Dendritic cell treated with granulocyte-macrophage colony-stimulating factor and Interleukin-4, amounts not matched to agents 40 ng/mL and 50 ng/mL, for 4 days (primary cell): ENCODE measurements at regions not wholly inside any gene's neighbourhood (a gene's known extent, or its start where the extent isn't known, plus 50 kb on each side); places are given as distances from the start of the nearest gene placed in this dataset.

Experiments used
- H3K27ac Mint-ChIP-seq: one replicate; pipeline ENCODE4 v1.8.0; 2022; ENCODE audit warnings: mild to moderate bottlenecking, mixed read lengths
- H3K27me3 Mint-ChIP-seq: one replicate; pipeline ENCODE4 v1.8.0; 2022; ENCODE audit warnings: mild to moderate bottlenecking, mixed read lengths
- H3K36me3 Mint-ChIP-seq: one replicate; pipeline ENCODE4 v1.8.0; 2022; ENCODE audit warnings: low read depth, mixed read lengths
- H3K4me1 Mint-ChIP-seq: one replicate; pipeline ENCODE4 v1.8.0; 2022; ENCODE audit warnings: low read depth, mixed read lengths
- H3K4me3 Mint-ChIP-seq: one replicate; pipeline ENCODE4 v1.8.0; 2022; ENCODE audit warnings: mild to moderate bottlenecking, moderate library complexity, mixed read lengths
- H3K9me3 Mint-ChIP-seq: one replicate; pipeline ENCODE4 v1.8.0; 2022; ENCODE audit warnings: mixed read lengths
- intact Hi-C: fragments of 100-400 bp; cut with micrococcal nuclease; formaldehyde crosslinking; loops from one replicate; pipeline ENCODE4 v1.15.0; 2022

DNA sequence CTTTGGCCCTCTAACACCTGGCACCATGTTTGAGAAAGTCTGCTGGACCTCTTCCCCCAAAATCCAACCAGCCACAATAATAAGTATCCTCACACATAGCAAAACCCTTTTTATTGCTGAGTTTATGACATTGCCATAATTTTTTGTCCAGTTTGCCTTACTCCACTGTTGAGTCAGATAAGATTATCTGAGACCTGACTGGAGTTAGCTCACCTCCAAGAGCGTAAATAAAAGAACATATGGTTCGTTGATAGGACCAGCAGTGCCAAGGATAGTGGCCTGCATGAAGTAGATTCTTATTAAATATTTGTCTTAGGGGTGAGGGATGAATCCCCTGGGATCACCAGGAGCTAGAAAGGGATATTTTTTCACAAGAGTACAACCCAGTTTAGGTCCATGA is 510.6 kb upstream of the MPDZ start:
- H3K36me3 Mint-ChIP-seq: no peaks in the 10 kb centered on the region
- no peak overlapping the region for H3K27ac Mint-ChIP-seq
- intact Hi-C loops: no loop called here
- no peak overlapping the region for H3K4me3 Mint-ChIP-seq
- no peaks in the 10 kb centered on the region for H3K27me3 Mint-ChIP-seq
- H3K4me1 Mint-ChIP-seq: no peaks in the 10 kb centered on the region
- peaks cover 46% of the 10 kb centered on the region for H3K9me3 Mint-ChIP-seq

DNA sequence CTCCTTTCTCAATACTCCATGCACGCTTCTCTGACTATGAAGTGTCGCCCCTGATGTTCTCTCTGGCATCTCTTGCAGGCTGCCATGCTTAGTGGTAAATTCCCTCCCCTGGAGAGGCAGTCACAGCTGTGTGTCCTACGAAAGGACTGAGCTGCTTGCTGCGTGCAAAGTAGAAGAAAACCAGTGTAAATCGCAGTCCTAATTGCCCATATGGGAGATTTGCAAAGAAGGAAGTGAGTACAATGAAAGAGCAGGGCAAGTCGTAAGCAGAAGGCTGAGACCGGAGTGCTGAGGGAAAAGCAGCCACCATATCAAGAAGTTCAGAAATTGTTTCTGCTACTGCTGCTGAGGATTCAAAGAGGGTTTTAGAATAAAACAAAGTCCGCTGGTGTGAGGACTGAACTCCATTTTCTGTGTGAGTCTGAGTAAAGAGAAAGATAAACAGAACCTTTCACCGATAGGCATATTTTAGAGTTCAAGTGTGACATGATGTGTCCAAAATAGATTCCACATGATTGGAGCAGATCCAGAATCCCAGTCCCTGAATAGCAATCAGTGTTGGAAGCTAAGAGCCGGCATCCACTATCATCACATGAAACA is 507.8 kb upstream of the MPDZ start:
- no peaks in the 10 kb centered on the region for H3K36me3 Mint-ChIP-seq
- intact Hi-C loops: no loop called here

DNA sequence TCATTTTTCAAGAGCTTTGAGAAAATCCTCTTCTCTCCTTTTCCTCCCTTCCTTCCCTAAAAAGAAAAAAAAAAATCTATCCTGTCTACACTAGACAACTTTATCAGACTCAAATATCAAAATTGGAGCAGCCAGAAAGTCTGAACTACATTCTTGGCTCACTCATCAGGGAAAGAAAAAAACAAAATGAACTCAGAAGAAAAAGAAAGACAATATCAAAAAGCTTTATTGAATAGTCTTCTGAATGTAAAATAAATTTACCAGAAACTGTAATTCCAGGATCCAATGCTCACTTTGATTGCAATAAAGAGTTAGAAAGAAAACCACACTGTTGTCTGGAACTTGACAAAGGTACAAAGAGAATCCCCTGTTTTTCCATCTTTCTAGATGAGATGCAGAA is 507.2 kb upstream of the MPDZ start:
- Mint-ChIP-seq H3K27ac (no peak overlapping the region), H3K4me1 (no peaks in the 10 kb centered on the region), H3K4me3 (no peak overlapping the region), H3K36me3 (no peaks in the 10 kb centered on the region), H3K9me3 (peaks cover 18% of the 10 kb centered on the region), H3K27me3 (no peaks in the 10 kb centered on the region)
- intact Hi-C loops: no loop called here

More for the DNA sequence above, 507.8 kb upstream of the MPDZ start:
- no peaks in the 10 kb centered on the region for H3K27me3 Mint-ChIP-seq
- H3K4me3 Mint-ChIP-seq: no peak overlapping the region
- H3K27ac Mint-ChIP-seq: no peak overlapping the region
- H3K4me1 Mint-ChIP-seq: no peaks in the 10 kb centered on the region
- H3K9me3 Mint-ChIP-seq: peaks cover 23% of the 10 kb centered on the region

DNA sequence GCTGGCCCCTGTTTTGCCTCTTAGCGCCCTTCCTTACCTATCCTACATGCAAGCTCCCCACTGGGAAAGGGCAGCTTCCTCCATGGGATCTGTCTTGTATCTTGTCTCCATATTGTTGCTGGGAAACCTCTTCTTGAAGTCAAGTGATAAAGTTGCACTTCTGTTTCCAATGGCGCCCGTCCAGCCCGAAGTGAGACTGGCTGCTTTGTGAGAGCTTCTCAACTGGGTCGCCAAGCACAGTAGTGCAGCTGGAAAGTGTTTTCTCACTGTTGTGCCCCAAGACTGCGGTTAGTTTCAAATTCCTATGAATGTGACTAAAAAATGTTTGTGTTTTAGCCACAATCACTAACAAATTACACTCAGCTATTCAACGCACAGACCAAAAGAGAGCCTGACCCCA is 506.6 kb upstream of the MPDZ start:
- H3K36me3 Mint-ChIP-seq: no peaks in the 10 kb centered on the region
- H3K27ac Mint-ChIP-seq: no peak overlapping the region
- intact Hi-C loops: no loop called here
- H3K27me3 Mint-ChIP-seq: no peaks in the 10 kb centered on the region
- H3K4me3 Mint-ChIP-seq: no peak overlapping the region
- H3K4me1 Mint-ChIP-seq: no peaks in the 10 kb centered on the region
- H3K9me3 Mint-ChIP-seq: peaks cover 18% of the 10 kb centered on the region

DNA sequence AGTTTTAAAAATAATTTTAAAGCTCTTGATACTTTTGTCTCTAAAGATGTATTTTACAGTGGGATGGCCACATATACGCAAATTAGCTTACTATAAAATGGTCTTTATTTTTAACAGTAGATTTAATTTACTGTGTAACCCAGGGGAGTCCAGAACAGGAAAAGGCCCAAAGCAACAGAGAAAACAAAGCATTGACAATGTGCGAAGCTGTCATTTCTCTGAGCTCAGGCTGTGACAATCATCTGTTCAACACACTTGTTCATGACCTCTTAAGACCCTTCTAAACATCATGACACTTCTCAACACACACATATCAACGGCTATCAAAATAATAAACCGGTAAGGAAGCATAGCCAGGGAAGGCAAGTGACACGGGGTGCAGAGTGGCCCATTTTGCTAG is 499.6 kb upstream of the MPDZ start:
- Mint-ChIP-seq H3K4me3 (no peak overlapping the region), H3K27ac (no peak overlapping the region), H3K9me3 (peaks cover 6% of the 10 kb centered on the region), H3K4me1 (no peaks in the 10 kb centered on the region), H3K36me3 (no peaks in the 10 kb centered on the region), H3K27me3 (no peaks in the 10 kb centered on the region)
- intact Hi-C loops: no loop called here

DNA sequence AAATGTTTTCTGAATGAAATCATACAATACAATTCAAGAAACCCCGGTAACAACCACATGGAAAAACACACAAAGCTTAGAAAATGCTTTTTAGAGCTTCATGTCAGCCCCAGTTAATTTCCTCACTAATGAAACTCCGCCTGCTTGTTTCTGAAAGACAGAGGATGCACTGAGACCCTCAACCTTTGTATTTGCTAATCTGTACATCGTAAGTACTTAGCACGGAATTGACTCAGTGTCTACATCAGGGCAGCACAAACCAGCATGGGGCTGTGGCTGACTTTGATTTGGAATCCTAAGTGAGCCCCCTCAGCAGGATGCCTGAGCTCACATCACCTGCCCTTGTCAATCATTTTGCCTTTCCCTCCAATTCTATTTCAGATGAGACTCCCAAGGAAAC is 499.1 kb upstream of the MPDZ start:
- H3K27me3 Mint-ChIP-seq: no peaks in the 10 kb centered on the region
- H3K4me1 Mint-ChIP-seq: no peaks in the 10 kb centered on the region
- H3K27ac Mint-ChIP-seq: no peak overlapping the region
- intact Hi-C loops: no loop called here
- H3K4me3 Mint-ChIP-seq: no peak overlapping the region
- H3K36me3 Mint-ChIP-seq: no peaks in the 10 kb centered on the region
- peaks cover 9% of the 10 kb centered on the region for H3K9me3 Mint-ChIP-seq

DNA sequence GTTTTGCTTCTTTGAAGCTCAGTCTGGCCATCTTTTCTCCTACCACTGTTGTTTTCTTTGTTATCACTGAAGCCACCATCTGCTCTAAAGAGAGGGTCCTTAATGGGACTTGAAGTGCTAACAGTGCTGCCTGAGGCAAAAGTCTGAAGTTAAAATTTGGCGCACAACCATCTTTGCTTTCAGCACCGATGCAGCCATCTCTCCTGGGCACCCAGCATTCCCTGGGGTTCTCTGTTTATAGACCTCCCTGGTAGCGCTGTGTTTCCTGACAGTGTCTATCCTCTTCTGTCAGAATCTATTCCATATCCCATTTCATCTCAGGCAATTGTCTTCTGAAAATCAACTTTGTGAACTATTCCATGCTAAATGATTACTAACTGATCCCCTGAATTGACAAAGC is 491.5 kb upstream of the MPDZ start:
- intact Hi-C loops: no loop called here
- Mint-ChIP-seq H3K36me3 (no peaks in the 10 kb centered on the region), H3K27ac (no peak overlapping the region), H3K9me3 (peaks cover 9% of the 10 kb centered on the region), H3K4me3 (no peak overlapping the region), H3K4me1 (no peaks in the 10 kb centered on the region), H3K27me3 (no peaks in the 10 kb centered on the region)

DNA sequence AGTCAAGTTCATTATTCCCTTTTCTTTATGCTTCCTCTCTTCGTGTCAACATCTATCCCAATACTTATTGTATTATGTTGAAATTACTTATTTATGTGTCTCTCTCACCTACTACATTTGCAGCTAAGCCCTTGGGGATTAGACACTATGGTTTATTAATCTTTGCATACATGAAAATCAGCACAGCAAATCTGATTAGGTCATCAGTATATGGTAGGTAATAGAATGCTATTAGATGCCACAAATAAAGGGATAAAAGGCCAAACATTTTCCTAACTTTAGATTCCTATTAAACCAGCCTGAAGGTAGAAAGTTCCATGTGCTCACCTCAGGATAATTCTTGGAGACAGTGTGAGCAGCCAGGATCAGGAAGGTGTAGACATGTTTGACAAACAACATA is 490.1 kb upstream of the MPDZ start:
- intact Hi-C loops: no loop called here
- Mint-ChIP-seq H3K27ac (no peak overlapping the region), H3K36me3 (no peaks in the 10 kb centered on the region), H3K9me3 (peaks cover 9% of the 10 kb centered on the region), H3K4me1 (no peaks in the 10 kb centered on the region), H3K27me3 (no peaks in the 10 kb centered on the region), H3K4me3 (no peak overlapping the region)

DNA sequence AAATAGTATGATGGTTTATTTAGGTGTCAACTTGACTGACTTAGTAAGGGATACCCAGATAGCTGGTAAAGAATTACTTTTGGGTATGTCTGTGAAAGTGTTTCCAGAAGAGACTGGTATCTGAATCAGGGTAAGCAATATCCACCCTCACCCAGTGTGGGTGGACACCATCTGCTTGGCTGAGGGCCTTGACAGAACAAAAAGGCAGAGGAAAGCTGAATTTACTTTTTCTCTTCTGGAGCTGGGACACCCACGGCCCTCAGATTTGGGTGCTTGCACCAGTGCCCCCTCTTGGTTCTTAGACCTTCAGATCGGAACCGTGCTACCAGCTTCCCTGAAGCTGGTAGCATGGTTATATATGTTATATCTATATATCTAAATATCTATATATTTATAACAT is 489.5 kb upstream of the MPDZ start:
- no peak overlapping the region for H3K27ac Mint-ChIP-seq
- intact Hi-C loops: no loop called here
- H3K27me3 Mint-ChIP-seq: no peaks in the 10 kb centered on the region
- no peak overlapping the region for H3K4me3 Mint-ChIP-seq
- peaks cover 2% of the 10 kb centered on the region for H3K9me3 Mint-ChIP-seq
- no peaks in the 10 kb centered on the region for H3K4me1 Mint-ChIP-seq
- no peaks in the 10 kb centered on the region for H3K36me3 Mint-ChIP-seq

DNA sequence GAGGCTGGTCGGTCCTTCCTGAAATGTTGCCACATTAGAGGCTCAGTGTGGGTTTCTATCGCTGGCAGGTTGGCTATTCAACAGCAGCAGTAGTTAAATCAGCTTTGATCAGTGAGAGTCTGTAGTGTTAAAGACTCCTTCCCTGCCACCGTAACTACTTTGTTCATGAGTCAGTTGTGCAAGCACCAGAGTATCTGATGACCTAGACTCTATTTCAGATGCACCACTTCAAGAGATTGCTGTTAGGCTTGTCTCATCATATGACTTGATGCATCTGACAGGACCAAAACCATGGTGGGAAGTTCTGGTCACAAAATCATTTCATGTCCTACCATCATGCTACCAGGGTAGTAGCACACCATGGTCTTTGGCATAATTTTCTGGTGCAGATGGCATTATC is 482.7 kb upstream of the MPDZ start:
- no peaks in the 10 kb centered on the region for H3K9me3 Mint-ChIP-seq
- no peak overlapping the region for H3K27ac Mint-ChIP-seq
- no peaks in the 10 kb centered on the region for H3K27me3 Mint-ChIP-seq
- no peaks in the 10 kb centered on the region for H3K4me1 Mint-ChIP-seq
- H3K4me3 Mint-ChIP-seq: no peak overlapping the region
- intact Hi-C loops: no loop called here
- no peaks in the 10 kb centered on the region for H3K36me3 Mint-ChIP-seq

DNA sequence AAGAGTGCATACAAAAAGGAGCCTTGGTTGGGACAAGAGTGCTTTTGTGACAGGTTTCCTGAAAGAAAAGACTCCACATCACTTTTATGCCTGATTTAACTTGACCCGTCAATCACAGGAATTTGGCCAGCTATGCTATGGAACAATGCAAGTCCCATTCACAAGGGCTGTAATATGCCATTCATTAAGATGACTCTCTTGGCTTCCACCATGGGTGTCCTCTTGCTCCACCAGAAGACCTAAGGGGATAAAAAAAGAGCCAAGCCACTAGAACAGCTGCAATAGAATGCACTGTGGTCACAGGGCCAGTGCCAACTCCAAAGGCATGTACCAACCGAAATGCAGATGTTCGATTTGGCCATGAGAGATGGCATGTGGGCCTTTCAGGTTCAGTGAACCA is 480.1 kb upstream of the MPDZ start:
- H3K27me3 Mint-ChIP-seq: no peaks in the 10 kb centered on the region
- H3K4me1 Mint-ChIP-seq: no peaks in the 10 kb centered on the region
- H3K9me3 Mint-ChIP-seq: peaks cover 16% of the 10 kb centered on the region
- no peaks in the 10 kb centered on the region for H3K36me3 Mint-ChIP-seq
- no peak overlapping the region for H3K4me3 Mint-ChIP-seq
- intact Hi-C loops: no loop called here
- no peak overlapping the region for H3K27ac Mint-ChIP-seq

DNA sequence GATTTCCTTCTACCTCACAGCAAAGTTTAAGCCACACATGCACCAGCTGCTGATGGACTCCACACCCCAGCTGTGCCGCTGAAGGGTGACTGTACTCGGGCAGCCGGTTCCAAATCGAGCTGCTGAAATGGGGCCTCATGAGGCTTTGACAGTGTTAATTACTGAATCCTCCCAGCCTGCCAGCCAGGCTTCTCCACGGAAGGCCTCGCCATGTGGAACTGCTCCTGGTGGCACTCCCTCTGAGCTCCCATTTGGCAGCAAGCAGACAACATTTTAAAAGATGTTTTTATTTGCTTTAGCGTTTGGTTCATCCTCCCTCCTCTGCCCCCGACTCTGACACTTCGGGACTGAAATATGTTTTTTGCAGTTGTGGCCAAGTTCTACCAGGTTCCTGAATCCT is 479.4 kb upstream of the MPDZ start:
- H3K4me1 Mint-ChIP-seq: no peaks in the 10 kb centered on the region
- H3K36me3 Mint-ChIP-seq: no peaks in the 10 kb centered on the region

DNA sequence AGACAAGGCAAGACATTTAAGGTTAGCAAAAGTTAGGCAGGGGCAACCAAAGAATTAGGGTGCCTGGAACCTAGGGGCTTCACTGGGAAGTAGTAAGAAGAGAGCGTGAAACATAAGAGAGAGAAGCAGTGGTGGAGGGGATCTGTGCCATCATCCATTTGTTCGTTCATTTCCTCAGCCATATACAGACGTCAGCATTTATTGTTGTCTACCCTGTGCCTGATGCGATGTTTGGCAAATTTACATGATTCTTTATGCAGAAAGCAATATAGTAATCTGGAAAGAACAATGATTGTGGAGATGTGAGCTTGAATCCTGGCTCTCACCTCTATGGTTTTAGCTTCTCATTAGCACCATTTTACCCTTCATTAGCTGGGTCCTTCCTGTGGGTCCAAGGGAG is 477.5 kb upstream of the MPDZ start:
- H3K4me1 Mint-ChIP-seq: no peaks in the 10 kb centered on the region
- intact Hi-C loops: no loop called here
- H3K27ac Mint-ChIP-seq: no peak overlapping the region
- no peaks in the 10 kb centered on the region for H3K27me3 Mint-ChIP-seq
- no peaks in the 10 kb centered on the region for H3K36me3 Mint-ChIP-seq
- peaks cover 26% of the 10 kb centered on the region for H3K9me3 Mint-ChIP-seq
- H3K4me3 Mint-ChIP-seq: no peak overlapping the region

More for the DNA sequence above, 479.4 kb upstream of the MPDZ start:
- intact Hi-C loops: no loop called here
- H3K9me3 Mint-ChIP-seq: peaks cover 19% of the 10 kb centered on the region
- H3K27me3 Mint-ChIP-seq: no peaks in the 10 kb centered on the region
- no peak overlapping the region for H3K4me3 Mint-ChIP-seq
- no peak overlapping the region for H3K27ac Mint-ChIP-seq

DNA sequence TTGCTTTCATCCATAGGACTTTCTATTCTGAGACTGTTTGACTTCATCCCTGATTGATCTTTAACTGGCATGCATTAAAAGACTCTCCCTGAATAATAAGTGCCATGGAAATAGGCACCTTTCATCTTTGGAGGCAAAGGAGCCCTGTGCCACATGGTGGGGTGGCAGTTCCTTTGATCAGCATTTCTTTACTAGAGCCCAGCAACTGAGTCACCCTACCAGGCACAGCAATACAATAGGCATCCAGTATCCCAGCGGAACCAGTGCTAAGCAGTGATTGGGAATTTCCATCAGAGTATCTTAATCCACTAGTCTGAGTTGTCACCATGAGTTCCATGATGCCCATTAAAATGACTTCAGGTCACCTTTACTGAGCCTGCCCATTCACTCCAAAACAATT is 476.1 kb upstream of the MPDZ start:
- Mint-ChIP-seq H3K27ac (no peak overlapping the region), H3K27me3 (no peaks in the 10 kb centered on the region), H3K9me3 (peaks cover 26% of the 10 kb centered on the region), H3K36me3 (no peaks in the 10 kb centered on the region), H3K4me1 (no peaks in the 10 kb centered on the region), H3K4me3 (no peak overlapping the region)
- intact Hi-C loops: no loop called here

DNA sequence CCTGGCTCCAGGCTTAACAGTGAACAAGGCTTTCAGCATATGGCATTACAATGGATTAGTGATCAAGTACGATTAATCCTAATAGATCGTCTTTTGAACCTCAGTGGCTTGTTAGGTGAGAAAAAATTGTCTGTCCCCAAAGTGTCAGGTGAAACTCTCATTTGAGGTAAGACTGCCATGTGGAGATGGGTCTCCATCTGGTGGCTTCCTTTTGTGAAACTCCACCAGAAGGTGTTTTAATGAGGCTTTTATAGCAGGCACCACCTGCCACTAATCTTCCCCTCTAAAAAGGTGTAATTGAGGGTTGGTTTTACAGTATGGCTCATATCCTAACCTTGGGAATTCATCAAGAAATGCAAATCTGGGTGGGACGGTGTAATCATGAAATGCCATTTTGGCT is 471.1 kb upstream of the MPDZ start:
- Mint-ChIP-seq H3K36me3 (no peaks in the 10 kb centered on the region), H3K27me3 (no peaks in the 10 kb centered on the region), H3K27ac (no peak overlapping the region), H3K4me3 (no peak overlapping the region), H3K9me3 (peaks cover 21% of the 10 kb centered on the region), H3K4me1 (no peaks in the 10 kb centered on the region)
- intact Hi-C loops: no loop called here
